Activated CD4-positive, alpha-beta T cell treated with anti-CD3 and anti-CD28 coated beads, Interleukin-2, Interleukin-4, amounts not matched to agents 100 ng/mL and 50 ng/mL, durations not matched to agents 16 hours and 8 hours (primary cell): ENCODE measurements at regions not wholly inside any gene's neighbourhood (a gene's known extent, or its start where the extent isn't known, plus 50 kb on each side); places are given as distances from the start of the nearest gene placed in this dataset.
A peak's percentile ranks its signal among the peaks of the same experiment; 100 is the strongest.
"Not testable (repeated sequence)": the region's sequence is repeated elsewhere in the genome, so short reads cannot be mapped to it uniquely, and the experiment has no call there.

Experiments
- DNase-seq: peaks from one replicate; pipeline ENCODE4 v3.0.0-alpha.2; 2020; ENCODE audit warnings: low spot score

DNA sequence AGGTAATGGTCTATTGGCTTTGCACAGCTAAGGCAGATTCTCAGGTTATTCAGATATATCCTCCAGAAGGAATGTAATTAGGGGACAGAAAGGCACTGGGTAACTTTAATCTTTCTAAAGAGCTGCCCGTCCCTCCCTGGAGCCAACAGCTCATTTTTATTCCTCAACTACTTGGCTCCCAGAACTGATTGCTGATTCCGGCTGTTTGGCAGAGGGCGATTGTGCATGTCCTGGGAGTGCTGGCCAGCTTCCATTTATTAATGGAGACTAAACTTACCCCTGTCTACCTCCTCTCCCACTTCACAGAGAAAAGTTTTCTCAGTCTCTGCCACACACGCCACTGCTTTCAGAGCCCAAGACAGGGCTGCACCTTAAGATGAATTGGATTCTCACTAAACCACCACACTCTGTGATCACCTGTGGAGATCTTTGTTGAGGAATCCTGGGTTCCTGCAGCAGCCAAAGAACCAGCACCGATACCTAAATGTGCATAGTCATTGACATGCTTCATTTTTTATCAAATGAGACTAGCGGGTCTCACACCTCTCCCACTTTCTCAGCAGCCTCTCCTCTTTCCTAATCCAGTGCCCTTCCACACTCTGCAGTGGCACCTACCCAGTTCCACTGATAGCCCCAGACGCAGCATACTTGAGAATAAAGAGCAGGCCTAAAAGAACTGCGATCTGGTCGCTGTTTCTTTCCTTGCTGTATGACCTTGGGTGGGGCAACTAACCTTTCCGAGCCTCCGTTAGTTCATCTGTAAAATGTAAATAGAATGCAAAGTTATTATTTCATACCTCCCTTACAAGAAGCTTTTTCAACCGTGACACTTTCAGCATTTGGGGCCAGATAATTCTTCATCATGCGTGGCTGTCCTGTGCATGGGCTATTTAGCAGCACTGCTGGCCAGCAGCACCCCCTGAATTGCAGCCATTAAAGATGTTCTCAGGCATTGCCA, 648.7 kb downstream of the UQCRFS1 start:
- no peak for DNase-seq

DNA sequence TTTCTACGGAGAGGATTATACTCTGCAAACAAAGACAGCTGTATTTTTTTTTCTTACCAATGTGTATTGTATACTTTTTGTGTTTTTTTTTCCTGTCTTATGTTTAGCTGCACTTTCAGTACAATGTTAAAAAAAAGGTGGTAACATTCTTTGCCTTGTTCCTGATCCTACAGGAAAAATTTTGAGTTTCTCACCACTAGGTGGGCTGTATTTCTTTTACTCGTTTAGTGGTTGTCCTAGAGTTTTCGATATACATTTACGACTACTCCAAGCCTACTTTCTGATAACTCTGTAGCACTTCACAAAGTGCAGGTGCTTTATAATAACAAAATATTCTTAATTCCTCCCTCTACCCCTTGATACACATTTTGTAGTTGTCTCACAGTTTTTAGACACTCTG, 652.2 kb downstream of the UQCRFS1 start:
- no peak for DNase-seq

DNA sequence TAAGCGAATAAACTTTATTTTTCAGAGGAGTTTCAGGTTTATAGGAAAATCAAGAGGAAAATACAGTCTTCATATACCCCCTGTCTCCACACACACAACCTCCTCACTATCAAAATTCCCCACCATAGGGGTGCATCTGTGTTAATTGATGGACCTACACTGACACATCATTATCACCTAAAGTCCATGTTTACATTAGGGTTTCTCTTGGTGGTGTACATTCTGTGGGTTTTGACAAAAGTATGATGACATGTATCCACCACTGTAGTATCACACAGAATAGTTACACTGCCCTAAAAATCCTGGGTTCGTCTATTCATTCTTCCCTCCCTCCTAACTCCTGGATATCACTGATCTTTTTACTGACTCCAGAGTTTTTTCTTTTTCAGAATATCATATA, 654.2 kb downstream of the UQCRFS1 start:
- DNase-seq, result no peak

DNA sequence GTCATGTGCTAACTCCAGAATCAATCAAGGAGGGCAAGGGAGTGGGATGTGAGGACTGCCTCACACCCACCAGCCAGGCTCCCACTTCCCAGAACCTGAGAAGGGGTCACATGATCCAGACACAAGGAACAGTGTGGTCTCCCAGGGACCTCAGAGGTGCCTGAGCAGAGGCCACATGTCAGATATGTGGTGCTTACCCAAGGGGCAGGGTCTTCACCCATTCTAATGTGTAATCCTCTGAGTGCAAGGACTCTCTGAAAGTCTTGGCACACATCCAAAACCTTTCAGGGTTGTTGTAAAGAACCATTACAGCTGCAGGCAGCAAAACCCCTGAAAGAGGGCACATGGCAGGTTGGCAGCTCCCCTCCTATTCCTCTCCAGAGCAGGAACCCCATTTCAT, 656.6 kb downstream of the UQCRFS1 start:
- DNase-seq, result no peak

DNA sequence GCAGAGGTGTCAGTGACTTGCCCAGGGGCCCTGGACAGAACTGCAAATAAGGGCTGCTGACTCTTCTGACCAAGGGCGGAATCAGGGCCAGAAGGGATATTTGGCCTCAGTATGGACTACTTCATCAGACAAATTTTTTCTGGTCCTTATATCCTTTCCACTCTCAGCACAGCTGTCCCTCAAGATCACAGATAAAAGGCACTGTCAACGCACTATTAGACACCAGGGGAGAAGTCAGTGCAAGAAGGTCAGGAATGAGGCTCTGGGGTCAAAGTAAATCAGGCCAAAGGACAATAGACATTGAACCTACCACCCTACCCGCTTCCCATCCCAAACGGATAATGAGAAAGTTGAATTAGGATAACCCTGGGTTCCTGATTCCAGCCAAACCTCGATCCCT, 657.6 kb downstream of the UQCRFS1 start:
- DNase-seq, result no peak

DNA sequence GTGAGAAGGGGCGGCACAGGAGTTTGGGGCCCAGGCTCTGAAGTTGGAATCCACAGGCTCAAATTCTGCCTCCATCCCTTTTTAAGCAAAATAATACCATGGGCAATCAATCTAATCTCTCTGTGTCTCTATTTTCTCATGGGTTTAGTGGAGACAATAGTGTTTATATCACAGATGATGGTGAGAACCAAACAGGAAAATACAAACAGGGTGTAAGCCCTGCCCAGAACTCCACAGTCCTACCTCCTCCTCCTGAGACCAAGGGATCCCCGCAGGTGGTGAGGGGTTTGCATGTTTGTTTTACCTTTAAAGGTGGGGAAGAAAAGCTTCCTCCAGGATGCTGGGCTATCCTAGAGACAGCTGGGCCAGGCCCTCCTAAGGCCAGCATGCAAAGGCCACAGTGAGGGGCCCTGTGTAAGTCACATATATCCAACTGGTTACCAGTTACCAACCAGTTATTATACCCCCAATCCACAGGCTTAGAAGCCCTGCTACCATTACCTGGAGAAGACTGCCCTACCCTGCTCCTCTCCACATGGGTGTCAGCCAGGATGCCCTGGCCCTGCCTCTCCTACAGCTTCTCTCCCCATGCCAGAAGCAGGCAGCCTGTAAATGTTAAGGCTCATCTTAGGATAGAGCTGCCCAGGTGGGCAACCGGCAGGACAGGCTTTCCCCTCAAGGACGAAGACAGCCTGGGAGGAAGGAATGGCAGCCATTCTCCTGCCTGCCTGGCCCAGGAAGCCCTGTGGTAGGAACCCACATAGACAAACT, 658.4 kb downstream of the UQCRFS1 start:
- no peak for DNase-seq

DNA sequence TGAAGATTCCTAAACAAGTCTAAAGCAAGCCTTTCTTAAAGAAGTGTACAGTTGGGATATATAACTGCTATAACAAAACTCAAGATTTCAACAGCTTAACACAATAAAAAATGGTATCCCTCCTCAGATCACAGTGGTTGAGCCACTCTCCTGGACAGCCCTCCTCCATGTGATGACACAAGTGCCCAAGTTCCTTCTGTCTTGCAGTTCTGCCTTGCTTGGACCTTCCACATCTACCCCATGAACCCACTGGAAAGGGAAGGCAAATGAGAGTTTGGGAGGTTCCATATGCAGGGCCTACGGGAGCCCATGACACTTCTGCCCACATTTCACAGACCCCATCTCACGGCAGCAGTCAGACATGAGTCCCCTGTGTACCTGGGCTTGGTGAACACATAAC, 659.2 kb downstream of the UQCRFS1 start:
- no peak for DNase-seq

DNA sequence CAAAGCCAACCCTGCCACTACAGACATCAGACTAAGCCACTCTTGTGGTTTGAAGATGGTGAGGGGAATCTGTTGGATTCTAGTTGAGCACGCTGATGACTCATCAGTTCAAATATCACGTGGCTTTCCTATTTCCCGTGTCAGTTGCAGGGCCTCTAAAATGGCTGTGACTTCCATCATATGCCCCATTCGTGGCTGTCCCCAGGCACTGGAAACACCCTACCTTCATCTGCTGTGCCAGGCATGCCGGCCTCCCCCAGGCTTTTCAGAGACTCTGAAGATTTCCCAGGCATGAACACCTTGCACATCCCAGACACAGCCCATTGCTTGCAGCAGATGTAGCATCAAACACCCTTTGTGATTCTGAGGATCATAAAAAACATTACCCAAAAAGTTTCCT, 659.9 kb downstream of the UQCRFS1 start:
- DNase-seq, result peak; percentile 33

DNA sequence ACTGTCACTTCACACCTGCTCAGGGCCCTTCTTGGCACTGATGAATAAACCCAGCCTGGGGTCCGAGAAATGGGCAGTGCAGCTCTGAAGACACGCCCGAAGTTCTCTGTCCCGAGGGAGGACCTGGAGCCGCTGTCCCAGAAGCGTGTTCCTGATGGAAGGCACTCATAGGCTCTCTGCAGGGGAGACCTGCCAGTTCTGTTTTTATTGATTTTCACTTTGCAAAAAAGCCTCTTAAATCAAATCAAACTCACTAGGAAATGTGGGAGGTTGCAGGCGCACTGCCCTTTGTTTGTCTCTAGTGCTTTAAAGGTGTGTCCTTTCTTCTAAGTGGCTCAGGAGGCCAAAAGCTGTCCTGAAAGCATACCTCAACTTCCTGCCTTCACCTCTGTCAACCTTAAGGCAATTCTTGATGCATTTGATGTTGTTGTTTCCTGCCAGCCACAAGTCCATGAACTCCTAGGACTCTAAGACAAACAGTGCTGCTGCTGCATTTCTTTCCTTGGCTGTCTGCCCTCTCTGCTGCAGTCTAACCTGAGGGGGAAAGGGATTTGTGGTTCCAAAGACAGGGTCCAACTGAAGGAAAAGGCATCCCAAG, 663.2 kb downstream of the UQCRFS1 start:
- no peak for DNase-seq

DNA sequence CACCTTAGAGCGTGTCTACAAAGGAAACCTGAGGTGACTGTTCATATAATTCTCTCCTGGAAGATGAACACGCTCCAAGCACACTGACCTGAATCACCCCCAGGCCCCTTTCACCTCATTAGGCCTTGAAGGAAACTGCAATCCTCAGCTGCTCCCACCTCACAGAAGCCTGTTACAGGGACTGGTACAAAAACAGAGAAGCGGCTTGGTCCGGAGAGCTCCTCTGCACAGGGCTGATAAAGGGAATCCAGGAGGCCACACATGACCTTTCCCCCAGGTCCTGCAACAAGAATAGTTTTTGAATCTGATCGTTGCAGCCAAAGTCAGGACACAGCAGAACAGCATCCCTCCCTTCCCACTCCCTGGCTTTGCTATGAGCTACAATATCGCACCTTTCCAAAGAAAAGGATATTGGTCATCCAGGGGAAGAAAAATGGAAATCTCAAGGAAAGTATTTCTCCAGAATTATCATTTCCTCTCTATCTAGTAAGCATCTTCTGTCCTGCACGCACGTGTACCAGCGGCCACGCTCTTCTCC, 666.7 kb downstream of the UQCRFS1 start:
- no peak for DNase-seq

DNA sequence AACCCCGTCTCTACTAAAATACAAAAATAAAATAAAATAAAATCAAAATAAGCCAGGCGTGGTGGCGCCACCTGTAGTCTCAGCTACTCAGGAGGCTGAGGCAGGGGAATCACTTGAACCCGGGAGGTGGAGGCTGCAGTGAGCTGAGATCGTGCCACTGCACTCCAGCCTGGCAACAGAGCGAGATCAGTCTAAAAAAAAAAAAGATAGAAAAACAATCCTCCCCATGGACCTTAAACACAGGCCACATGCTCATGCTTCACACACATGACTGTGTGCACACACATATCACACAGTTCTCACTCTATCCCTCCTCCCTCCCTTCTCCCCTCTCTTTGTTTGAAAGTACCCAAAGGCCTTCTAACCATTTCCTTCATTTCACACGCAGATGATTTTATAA, 667.6 kb downstream of the UQCRFS1 start:
- not testable (repeated sequence) for DNase-seq

DNA sequence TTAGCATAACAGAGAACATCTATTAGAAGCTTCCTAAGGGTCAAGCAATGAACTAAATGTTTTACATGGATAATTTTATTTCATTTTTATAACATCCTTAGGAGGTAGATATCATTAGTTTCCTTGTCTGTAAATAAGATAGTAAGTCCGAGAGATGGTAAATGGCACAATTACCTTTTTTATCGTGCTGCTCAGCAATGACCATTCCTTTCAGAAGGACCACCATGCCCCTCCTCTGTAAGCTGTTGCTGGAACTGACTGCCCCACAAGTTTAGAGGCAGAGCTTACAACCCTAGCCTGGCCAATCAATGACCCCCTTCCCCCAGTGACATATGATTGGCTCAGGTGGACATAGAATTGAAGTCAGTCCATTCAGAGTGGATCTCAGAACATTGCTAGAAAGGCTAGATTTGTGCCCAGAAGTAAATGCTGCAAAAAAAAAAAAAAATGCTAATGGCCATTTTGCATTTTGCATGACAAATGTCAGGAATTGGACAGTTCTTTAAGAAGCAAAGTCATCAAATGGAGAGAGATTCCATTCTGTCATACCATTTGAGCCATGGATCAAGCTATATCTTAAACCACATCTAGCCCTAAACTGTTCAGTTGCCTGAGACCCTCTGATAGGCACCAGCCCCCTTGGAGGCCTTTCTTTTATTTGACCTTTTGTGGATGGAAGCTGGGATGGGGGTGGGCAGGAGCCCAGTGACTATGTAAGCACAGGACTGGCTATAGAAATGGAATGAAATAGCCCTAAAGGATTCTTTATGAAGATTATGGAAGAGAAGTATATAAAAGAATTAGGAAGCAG, 668.3 kb downstream of the UQCRFS1 start:
- no peak for DNase-seq

DNA sequence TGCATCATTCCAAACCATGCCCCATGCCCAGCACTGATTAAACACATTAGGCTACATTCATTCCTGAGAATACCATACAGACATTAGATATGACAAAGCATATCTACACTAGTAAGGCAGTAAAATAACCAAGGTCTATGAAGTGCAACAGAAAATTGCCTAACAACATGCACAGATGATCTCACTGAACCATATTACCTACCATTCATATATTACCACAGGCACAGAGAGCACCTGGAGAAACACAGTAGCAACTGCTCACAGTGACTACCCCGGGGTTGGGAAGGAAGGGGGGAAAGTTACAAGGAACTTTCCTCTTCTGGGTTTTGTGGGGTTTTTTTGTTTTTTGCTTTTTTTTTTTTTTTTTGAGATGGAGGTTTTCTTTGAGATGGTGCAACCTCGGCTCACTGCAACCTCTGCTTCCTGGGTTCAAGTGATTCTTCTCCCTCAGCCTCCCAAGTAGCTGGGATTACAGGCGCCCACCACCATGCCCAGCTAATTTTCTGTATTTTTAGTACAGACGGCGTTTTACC, 669.6 kb downstream of the UQCRFS1 start:
- DNase-seq, result no peak

DNA sequence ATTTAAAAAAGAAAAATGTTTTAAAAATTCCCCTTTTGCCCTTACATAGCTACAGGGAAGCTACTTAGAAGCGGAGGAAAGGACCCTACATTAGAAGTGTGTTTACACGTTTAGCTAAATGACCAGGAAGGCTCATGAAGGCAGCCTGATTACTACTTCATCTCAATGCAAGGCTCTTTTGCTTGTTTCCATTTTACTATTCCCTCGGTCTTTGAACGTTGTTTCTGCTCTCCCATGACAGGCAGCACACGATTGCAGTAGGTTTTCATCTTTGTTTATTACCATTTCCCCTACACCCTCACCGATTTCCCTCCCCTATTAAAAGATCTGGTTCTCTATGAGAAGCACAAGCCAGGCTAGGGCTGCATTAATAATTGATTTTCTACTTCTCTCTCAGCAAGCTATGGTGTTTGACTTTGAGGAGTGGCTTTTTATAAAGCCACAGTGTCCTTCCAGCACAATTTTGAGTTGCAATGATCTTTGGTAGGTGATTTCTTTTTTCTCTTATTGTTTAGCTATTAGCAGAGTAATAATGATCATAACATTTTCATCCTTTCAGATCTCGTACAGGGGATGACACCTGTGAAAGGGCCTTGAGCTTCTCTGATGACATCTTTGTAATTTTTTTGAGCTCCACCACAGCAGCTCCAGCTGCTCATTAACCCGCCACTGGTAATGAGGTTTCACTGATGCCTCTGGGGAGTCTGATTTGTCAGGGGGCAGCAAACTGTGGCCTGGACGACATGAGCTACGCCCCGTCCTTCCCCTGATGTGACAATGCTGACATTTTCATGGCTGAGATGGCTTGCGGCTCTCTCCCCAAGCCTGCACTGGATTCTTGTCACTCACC, 670.3 kb downstream of the UQCRFS1 start:
- no peak for DNase-seq

DNA sequence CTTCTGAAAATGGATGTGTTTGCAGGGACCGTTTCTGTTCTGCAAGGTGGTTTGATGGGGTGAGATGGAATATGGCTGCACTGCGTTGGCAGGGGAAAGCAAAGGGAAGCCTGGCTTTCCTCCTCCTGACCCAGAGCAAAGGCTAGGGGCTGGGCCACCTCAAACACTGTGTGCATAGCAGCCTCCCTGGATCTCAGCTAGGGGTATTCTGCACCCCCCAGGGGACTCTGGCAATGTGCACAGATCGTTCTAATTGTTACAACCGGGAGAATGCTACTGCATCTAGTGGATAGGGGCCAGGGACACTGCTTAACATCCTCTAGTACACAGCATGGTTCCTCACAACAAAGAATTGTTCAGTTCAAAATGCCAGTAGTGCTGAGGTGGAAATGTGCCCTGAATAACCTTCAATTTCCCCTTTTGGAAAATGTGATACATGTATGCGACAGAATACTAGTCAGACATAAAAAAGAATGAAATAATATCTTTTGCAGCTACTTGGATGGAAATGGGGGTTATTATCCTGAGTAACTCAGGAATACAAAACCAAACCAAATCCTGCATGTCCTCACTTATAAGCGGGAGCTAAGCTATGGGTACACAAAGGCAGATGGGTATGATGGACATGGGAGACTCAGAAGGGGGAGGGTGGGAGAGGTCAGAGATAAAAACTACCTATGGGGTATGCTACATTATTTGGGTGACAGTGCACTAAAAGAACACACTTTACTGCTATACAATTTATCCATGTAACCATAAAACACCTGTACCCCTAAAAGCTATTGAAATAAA, 671.2 kb downstream of the UQCRFS1 start:
- DNase-seq, result no peak

DNA sequence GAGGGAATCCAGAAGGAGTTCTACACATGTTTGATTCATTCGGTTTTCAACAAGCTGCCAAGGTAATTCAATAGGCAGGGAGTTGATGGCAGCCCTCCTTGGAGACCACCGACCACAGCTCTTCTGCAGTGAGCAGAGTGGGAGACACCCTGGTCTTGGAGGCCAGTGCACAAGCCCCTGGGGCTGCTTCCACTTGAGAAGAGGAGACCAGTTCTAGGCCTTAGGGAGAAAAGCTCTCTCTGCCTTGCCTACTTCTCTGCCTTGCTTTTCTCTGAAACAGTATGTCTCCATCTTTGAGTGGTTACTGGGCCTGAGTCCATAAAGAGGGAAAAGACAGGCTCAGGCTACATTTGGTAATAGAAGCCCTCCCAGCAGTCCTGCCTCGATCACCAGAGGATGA, 671.9 kb downstream of the UQCRFS1 start:
- DNase-seq, result no peak

DNA sequence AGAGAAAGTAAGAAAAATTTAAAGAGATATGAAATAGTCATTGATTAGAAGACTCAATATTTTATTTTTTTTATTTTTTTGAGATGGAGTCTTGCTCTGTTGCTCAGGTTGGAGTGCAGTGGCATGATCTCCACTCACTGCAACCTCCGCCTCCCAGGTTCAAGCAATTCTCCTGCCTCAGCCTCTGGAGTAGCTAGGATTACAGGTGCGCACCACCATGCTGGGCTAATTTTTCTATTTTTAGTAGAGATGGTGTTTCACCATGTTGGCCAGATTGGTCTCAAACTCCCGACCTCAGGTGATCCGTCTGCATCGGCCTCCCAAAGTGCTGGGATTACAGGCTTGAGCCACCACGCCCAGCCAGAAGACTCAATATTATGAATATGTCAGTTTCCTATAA, 672.6 kb downstream of the UQCRFS1 start:
- DNase-seq, result not testable (repeated sequence)

DNA sequence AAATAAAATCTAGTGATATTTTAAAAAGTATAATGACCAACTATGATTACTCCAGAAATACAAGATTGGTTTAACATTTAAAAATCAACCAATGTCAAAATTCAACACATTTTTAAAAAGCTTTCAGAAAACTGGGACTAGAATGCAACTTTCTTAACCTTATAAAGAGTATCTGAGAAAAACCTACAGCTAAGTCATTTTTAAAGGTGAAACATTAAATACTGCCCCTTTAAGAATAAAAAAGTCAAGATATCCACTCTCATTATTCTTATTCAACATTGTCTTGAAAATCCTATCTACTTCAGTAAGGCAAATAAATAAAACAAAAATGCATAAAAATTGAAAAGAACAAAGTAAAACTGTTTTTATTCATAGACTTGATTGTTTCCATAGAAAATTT, 673.2 kb downstream of the UQCRFS1 start:
- DNase-seq, result no peak

DNA sequence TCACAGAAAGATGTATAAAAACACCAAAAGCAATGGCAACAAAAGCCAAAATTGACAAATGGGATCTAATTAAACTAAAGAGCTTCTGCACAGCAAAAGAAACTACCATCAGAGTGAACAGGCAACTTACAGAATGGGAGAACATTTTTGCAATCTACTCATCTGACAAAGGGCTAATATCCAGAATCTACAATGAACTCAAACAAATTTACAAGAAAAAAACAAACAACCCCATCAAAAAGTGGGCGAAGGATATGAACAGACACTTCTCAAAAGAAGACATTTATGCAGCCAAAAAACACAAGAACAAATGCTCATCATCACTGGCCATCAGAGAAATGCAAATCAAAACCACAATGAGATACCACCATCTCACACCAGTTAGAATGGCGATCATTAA, 674.4 kb downstream of the UQCRFS1 start:
- DNase-seq, result not testable (repeated sequence)

DNA sequence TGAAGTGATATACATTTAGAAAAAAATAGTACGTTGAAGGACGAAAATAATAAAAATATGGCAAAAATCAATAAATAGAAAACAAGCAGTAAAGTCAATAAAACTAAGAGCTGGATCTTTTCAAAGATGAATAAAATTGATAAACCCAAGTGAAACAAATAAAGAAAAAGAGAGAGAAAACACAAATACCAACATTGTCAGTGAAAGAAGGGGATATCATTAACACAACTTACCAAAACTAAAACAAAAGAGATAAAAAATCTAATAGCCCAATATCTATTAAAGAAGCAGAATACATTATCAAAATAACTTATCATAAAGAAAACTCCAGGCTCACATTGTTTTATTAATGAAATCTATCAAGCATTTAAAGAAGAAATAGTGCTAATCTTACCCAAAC, 675.1 kb downstream of the UQCRFS1 start:
- DNase-seq, result no peak
